GM19463 (cell line): ENCODE measurements at regions not wholly inside any gene's neighbourhood (a gene's known extent, or its start where the extent isn't known, plus 50 kb on each side); places are given as distances from the start of the nearest gene placed in this dataset.

Experiments
- ATAC-seq: cut with Tn5 transposase; IDR thresholded peaks from one replicate; pipeline ENCODE4 v1.9.1; 2021; ENCODE audit warnings: mild to moderate bottlenecking, moderate library complexity; ENCODE audit not compliant: unreplicated experiment

- ATAC-seq, result no peak
Observed at GRCh38 chr15:35320158-35320780, 225.7 kb downstream of the DPH6 start.

GRCh38 chr15:35319354-35319753, 226.6 kb downstream of the DPH6 start:
- no peak for ATAC-seq

- no peak for ATAC-seq
Observed at GRCh38 chr15:35317217-35317616, 228.7 kb downstream of the DPH6 start.

- no peak for ATAC-seq
Observed at GRCh38 chr15:35312344-35312743, 227.2 kb upstream of the NANOGP8 start.

GRCh38 chr15:35311615-35312014, 226.5 kb upstream of the NANOGP8 start:
- ATAC-seq, result no peak

GRCh38 chr15:35309886-35310285, 224.8 kb upstream of the NANOGP8 start:
- ATAC-seq, result no peak

- ATAC-seq, result no peak
Observed at GRCh38 chr15:35308802-35309201, 223.7 kb upstream of the NANOGP8 start.

- ATAC-seq, result no peak
Observed at GRCh38 chr15:35307676-35308075, 222.6 kb upstream of the NANOGP8 start.

- no peak for ATAC-seq
Observed at GRCh38 chr15:35307026-35307425, 221.9 kb upstream of the NANOGP8 start.

- no peak for ATAC-seq
Observed at GRCh38 chr15:35306361-35306981, 221.4 kb upstream of the NANOGP8 start.

GRCh38 chr15:35305946-35306345, 220.9 kb upstream of the NANOGP8 start:
- no peak for ATAC-seq

GRCh38 chr15:35305031-35305550, 220.0 kb upstream of the NANOGP8 start:
- no peak for ATAC-seq

- no peak for ATAC-seq
Observed at GRCh38 chr15:35304389-35304788, 219.3 kb upstream of the NANOGP8 start.

GRCh38 chr15:35302334-35302733, 217.2 kb upstream of the NANOGP8 start:
- ATAC-seq, result no peak

GRCh38 chr15:35301088-35301487, 216.0 kb upstream of the NANOGP8 start:
- no peak for ATAC-seq

GRCh38 chr15:35299059-35299735, 214.1 kb upstream of the NANOGP8 start:
- no peak for ATAC-seq

- no peak for ATAC-seq
Observed at GRCh38 chr15:35298509-35298908, 213.4 kb upstream of the NANOGP8 start.

GRCh38 chr15:35293353-35294130, 208.4 kb upstream of the NANOGP8 start:
- ATAC-seq, result no peak

GRCh38 chr15:35290301-35290721, 205.2 kb upstream of the NANOGP8 start:
- ATAC-seq, result no peak

- no peak for ATAC-seq
Observed at GRCh38 chr15:35289024-35289617, 204.0 kb upstream of the NANOGP8 start.

- no peak for ATAC-seq
Observed at GRCh38 chr15:35288580-35288979, 203.5 kb upstream of the NANOGP8 start.
